GM21786 (cell line): ENCODE measurements at regions not wholly inside any gene's neighbourhood (a gene's known extent, or its start where the extent isn't known, plus 50 kb on each side); places are given as distances from the start of the nearest gene placed in this dataset.

Experiments
- ATAC-seq: cut with Tn5 transposase; IDR thresholded peaks from one replicate; pipeline ENCODE4 v1.9.1; 2021; ENCODE audit not compliant: unreplicated experiment

- ATAC-seq: no peak
Measured at GRCh38 chr9:103755441-103755840, 338.7 kb upstream of the SMC2 start.

GRCh38 chr9:103755986-103756385 is 338.1 kb upstream of the SMC2 start:
- ATAC-seq: no peak

DNA sequence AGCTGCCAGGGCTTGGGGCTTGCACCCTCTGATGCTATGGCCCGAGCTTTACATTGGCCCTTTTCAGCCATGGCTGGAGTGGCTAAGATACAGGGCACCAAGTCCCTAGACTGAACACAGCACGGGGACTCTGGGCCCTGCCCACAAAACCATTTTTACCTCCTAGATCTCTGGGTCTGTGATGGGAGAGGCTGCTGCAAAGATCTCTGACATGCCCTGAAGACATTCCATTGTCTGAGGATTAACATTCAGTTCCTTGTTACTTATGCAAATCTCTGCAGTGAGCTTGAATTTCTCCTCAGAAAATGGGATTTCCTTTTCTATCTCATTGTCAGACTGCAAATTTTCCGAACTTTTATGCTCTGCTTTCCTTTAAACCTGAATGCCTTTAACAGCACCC is 337.0 kb upstream of the SMC2 start:
- no peak for ATAC-seq

GRCh38 chr9:103761466-103761865 is 332.6 kb upstream of the SMC2 start:
- ATAC-seq: no peak

DNA sequence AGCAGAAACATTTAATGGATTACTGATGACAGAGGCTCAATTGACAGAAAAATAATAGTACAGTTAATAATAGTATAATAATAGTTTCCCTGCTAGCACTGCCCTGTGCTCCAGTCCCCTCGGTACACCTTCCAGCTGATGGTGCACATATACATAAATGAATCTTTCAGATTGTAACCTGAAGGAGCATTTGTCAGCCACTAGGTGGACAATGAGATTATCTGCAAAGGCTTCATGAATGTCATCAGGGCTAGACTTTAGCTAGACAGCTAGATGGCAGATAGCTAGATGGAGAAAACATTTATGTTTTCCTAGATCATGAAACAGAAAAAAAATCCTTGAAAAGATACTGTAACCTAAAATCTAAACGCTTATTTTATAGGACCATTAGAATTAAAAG is 304.4 kb upstream of the SMC2 start:
- peak; percentile 98 for ATAC-seq

- peak; percentile 100 for ATAC-seq
Measured at GRCh38 chr9:103798620-103799019, 295.5 kb upstream of the SMC2 start.

DNA sequence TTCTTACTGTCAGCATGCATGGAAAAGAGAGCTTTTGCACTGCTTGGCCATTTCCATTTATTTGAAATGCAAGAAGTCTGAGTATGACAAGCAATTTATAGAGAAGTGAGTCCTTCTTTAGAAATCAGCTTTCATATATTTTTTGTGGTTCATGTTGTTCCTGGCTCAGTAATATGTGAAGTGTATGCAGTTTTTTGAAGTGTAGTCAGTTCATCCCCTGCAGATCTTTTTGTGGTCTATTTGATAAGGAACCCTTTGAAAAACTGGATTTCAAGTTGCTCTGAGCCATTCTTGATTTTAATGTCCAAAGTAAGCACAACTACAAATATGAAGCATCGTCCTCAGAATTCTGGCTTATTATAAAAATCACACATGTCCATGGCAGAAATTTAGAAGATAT is 294.1 kb upstream of the SMC2 start:
- ATAC-seq: no peak

DNA sequence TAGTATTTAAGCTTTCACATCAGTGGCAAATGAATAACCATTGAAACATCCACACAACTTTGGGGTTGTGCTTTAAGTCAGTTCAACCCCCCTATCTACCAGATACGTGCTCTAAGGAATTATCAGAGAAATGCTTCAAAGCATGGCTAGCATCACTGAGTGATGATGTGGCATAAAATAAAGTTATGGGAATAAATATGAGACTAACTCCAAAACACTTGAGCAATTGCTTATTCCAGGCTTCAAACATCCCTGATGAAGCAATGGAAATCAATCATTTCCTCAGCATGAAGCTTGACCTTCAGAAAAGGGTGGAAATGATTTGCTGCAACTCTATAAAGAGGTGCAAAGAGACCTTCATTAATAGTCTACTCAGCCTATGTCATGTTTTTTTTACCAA is 292.0 kb upstream of the SMC2 start:
- no peak for ATAC-seq

DNA sequence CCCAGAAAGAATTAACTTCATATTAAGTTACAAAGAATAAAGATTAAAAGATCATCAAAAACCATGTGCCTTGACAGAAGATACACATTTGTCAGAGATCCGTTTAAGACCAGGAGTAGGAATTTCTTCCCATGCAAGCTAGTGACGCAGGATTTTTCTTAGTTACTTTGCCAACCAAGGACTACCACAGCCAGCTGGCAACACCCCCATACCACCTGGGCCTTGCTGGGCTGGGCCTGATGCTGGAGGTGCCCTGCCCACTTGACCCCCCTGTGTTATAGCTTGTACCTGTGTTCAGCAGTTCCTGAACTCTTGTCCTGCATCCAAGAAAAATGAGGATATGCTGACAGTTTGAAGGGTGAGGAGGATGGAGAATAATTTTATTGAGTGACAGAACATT is 290.9 kb upstream of the SMC2 start:
- ATAC-seq: no peak

DNA sequence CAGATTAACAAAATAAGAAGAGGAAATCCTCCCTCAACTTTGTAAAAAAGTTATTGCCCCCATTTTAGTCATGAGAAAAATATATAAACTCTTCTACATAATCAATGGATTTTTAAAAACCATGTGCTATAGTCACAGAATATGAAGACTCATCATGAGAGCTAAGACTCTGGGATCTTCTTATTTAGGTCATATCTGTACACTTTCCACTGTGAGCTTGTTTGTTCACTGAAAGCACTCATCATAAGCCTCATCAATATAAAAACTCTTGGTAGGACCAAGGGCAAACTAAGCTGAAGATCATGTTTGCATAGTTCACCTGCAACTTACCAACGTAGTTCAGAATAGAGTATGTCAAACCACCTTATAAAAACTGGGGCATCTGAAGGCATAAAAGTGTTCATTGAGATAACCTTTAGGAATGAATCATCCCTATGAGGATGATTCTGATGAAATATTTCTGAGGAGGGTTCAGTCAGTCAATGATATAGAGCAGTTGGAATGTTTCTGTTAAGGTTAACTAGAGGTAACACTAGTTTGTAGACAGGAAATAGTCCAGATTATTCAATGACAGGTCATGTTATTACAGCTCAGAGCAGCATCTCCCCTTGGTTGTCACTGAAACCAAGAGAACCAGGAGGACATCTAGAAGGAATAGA is 289.9 kb upstream of the SMC2 start:
- ATAC-seq: no peak

GRCh38 chr9:103809745-103810144 is 284.4 kb upstream of the SMC2 start:
- no peak for ATAC-seq

GRCh38 chr9:103811462-103811861 is 282.6 kb upstream of the SMC2 start:
- ATAC-seq: no peak

DNA sequence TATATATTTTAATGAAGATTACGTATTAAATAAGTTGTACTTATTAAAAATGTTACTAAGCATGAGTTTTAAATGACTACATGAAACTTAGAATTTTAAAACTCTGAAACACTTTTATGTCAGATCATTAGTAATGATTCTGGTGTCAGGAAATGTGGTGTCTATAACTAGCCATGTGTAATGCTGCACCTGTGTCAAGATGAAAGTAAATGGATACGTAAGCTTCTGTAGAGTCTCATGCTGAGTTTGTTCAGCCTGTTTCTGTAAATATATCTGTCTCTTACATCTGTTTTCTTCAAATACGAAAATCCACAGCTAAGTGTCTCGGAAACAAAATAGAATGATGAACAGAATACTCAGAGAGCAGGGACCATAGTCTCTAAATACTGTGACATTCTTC is 278.0 kb upstream of the SMC2 start:
- ATAC-seq: no peak

DNA sequence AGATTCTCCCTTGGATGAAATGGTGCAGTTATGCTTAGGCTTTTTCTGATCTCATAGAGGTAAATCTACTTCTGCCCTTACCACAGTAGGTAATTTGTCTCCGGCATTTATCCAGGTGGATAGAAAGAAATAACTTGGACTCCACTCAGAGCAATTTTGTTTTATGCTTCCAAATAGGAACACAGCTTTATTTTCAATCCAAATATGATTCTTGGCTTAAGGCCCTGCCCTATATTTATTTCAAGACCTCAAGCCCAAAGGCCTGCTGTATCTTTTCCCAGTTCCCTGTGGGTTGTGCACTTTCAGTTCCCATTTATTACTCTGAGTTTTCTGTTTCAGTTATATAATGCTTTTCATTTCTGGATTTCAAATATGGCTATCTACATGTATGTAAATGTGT is 274.2 kb upstream of the SMC2 start:
- ATAC-seq: no peak

- no peak for ATAC-seq
Measured at GRCh38 chr9:103821115-103821514, 273.0 kb upstream of the SMC2 start.

DNA sequence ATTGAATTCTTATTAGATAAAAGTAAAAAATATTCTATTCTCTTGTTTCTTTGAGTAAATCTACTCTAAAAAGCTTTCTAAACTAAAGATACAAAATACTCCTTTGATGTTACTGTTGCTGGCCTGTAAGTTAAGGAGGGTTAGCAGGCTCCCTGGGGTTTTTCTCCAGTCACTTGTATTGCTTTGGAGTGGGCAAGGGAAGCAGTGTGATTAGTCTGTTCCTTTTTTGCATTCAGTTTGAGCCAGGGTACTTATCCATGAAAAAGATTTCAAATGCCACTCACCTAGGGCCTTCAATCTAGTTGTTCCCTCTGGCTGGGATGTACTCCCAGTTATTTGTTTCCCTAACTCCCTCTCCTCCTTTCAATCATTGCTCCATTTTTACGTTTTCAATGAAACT is 256.2 kb upstream of the SMC2 start:
- ATAC-seq: no peak

DNA sequence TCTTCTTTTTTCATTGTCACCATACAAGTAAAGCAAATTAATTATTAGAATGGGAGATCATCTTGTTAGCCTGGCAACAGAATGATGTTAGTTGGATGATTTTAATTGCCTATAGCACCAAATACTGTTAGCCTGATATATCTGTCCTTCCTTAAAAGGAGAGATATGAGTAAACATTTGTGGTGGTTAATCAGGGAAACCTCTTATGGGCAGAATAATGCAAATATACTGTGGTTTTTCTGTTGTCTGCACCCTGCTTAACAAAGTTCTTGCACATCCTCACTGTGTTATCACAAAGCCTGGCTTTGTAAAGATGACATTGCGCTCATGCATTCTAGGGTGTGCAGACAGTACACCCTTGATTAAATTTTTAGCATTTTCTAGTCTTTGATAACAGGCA is 254.9 kb upstream of the SMC2 start:
- ATAC-seq: no peak

- ATAC-seq: no peak
Measured at GRCh38 chr9:103867886-103868285, 226.2 kb upstream of the SMC2 start.

GRCh38 chr9:103872811-103873210 is 221.3 kb upstream of the SMC2 start:
- no peak for ATAC-seq

DNA sequence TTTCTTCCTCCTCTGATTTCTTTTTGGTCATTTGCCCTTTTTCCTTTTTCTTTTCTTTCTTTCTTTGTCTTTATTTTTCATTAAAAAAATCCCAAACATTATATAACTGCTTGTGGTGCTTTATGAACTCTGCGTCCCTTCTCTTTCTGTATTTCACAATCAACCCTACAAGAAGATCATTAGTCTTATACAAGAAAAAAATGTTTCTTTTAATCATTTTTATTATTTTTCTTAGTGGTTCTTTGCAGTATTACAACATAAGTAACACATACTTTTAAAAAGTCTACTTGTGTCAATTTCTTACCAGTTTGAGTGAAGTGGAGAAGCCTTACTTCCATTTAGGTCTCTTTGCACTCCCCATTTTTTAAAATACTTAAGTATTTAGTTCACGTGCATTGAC is 212.7 kb upstream of the SMC2 start:
- no peak for ATAC-seq

DNA sequence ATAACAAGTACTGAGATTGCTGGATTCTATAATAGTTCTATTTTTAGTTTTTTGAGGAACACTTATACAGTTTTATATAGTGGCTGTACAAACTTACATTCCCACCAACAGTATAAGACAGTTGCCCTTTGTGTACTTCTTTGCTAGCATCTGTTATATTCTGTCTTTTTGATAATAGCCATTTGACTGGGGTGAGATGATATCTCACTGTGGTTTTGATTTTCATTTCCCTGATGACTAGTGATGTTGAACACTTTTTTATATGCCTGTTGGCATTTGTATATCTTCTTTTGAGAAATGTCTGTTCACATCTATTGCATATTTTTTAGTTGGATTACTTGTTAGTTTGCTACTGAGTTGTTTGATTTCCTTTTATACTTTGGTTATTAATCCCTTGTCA is 204.1 kb upstream of the SMC2 start:
- no peak for ATAC-seq

DNA sequence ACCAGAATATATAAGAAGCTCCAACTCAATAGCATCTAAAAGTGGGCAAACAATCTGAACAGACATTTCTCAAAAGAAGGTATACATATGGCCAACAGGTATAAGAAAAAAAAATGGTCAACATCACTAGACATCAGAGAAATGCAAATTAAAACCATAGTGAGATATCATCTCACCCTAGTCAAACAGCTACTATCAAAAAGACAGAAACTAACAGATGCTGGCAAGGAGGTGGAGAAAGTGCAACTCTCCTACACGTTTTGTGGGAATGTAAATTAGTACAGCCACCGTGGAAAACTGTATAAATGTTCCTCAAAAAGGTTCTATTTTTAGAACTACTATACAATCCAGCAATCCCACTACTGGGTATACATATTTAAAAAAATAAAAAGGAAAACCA is 199.9 kb upstream of the SMC2 start:
- no peak for ATAC-seq

DNA sequence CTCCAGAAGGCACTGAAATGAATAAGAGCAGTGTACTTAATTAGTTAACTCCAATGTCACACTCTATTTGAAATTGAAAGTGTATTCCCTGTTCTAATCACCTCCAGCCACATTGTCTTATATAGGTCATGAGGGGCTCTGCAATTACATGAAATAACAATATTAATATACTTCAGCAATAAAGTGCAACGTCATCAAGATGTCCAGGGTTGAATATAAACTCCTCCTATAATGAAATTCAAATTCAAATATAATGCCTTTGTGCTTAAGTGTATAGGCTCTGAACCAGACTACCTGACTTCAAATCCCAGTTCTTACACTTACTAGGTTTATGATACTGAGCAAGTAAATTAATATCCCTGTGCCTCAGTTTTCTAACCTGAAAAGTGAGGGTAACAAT is 195.6 kb upstream of the SMC2 start:
- no peak for ATAC-seq

DNA sequence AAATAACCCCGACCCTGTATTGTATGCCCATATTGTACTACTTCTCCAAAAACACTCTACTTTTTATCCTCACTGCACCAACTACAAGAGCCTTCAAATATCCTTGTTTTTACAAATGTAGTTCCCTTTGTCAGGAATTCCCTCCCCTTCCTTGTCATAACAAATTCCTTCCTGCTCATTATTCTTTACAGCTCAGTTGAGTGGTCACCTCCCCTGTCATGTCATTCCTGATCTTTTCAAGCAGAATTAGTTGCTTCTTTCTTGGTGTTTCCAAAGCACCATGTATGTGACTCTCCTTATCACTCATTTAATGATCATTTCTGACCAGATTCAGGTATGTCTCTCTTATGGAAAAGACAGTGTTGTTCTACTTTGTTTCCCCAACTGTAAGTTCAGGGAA is 194.2 kb upstream of the SMC2 start:
- no peak for ATAC-seq
